ENCODE measurements at regions not wholly inside any gene's neighbourhood (a gene's known extent, or its start where the extent isn't known, plus 50 kb on each side); places are given as distances from the start of the nearest gene placed in this dataset.

DNA sequence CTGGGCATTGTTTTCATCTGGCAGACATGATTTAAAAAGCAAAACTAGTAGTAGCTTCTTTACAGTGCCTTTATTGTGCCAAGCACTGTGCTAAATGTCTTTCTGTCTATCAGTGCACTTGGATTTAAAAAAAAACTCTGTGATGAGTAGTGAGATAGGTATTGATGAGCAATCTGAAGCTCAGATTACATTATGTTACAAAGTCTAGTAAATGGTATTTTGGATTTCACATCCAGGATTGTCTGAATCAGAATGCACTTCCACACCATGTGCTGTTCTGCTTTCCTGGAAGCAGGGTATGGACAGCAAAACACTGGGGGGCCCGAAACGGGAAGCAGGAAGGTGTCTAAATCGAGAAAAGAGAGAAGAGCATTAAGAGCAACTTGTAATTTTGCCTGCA, 103.4 kb upstream of the CCN2 start:
- TF ChIP-seq CSDC2 (CRISPR knock-in tag; IDR thresholded peaks at IDR 0.05): no peak
- no peak for TF ChIP-seq BACH2 (CRISPR knock-in tag; IDR thresholded peaks at IDR 0.05; ENCODE audit: borderline replicate concordance)
- TF ChIP-seq, protein P1, sequence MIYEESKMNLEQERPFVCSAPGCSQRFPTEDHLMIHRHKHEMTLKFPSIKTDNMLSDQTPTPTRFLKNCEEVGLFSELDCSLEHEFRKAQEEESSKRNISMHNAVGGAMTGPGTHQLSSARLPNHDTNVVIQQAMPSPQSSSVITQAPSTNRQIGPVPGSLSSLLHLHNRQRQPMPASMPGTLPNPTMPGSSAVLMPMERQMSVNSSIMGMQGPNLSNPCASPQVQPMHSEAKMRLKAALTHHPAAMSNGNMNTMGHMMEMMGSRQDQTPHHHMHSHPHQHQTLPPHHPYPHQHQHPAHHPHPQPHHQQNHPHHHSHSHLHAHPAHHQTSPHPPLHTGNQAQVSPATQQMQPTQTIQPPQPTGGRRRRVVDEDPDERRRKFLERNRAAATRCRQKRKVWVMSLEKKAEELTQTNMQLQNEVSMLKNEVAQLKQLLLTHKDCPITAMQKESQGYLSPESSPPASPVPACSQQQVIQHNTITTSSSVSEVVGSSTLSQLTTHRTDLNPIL (CRISPR knock-in tag; IDR thresholded peaks at IDR 0.05; ENCODE audit: low read depth): no peak
- no peak for TF ChIP-seq PATZ1 (CRISPR knock-in tag; IDR thresholded peaks at IDR 0.05; ENCODE audit: borderline replicate concordance)
- TF ChIP-seq ZFP30 (CRISPR knock-in tag; IDR thresholded peaks at IDR 0.05): no peak
- TF ChIP-seq TOX (CRISPR knock-in tag; IDR thresholded peaks at IDR 0.05; ENCODE audit: borderline replicate concordance): no peak
- no peak for TF ChIP-seq TCF4 (CRISPR knock-in tag; IDR thresholded peaks at IDR 0.05; ENCODE audit: borderline replicate concordance)
- TF ChIP-seq, protein P2, sequence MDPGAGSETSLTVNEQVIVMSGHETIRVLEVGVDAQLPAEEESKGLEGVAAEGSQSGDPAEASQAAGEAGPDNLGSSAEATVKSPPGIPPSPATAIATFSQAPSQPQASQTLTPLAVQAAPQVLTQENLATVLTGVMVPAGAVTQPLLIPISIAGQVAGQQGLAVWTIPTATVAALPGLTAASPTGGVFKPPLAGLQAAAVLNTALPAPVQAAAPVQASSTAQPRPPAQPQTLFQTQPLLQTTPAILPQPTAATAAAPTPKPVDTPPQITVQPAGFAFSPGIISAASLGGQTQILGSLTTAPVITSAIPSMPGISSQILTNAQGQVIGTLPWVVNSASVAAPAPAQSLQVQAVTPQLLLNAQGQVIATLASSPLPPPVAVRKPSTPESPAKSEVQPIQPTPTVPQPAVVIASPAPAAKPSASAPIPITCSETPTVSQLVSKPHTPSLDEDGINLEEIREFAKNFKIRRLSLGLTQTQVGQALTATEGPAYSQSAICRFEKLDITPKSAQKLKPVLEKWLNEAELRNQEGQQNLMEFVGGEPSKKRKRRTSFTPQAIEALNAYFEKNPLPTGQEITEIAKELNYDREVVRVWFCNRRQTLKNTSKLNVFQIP (CRISPR knock-in tag; IDR thresholded peaks at IDR 0.05; ENCODE audit: borderline replicate concordance, low read depth): no peak
- TF ChIP-seq ZNF565 (CRISPR knock-in tag; conservative IDR thresholded peaks at IDR 0.05; ENCODE audit: low read depth): no peak
- no peak for TF ChIP-seq ISL1 (CRISPR knock-in tag; IDR thresholded peaks at IDR 0.05)
- no peak for TF ChIP-seq ARNTL (CRISPR knock-in tag; IDR thresholded peaks at IDR 0.05; ENCODE audit: borderline replicate concordance, low read depth)
- TF ChIP-seq ZNF8 (CRISPR knock-in tag; IDR thresholded peaks at IDR 0.05): no peak
- no peak for TF ChIP-seq ESRRG (CRISPR knock-in tag; IDR thresholded peaks at IDR 0.05)

Measured in SK-N-SH treated with all-trans-retinoic acid at 6 μM for 48 hours (cell line).